T-cell (primary cell): ENCODE measurements at regions not wholly inside any gene's neighbourhood (a gene's known extent, or its start where the extent isn't known, plus 50 kb on each side); places are given as distances from the start of the nearest gene placed in this dataset.

Source experiments
- ATAC-seq, 4 experiments: fragments of 200-7000 bp in 3 of 4; fragments of 150-1000 bp in 1 of 4; cut with Tn5 transposase; replicated peaks in 1 of 4; 1 replicate in 3 of 4; 2 replicates in 1 of 4; pipeline ENCODE4 v1.10.0; 2021; ENCODE audit warnings: moderate library complexity in 3 of 4, mild to moderate bottlenecking in 2 of 4, moderate number of reproducible peaks in 1 of 4
- CTCF ChIA-PET, 2 donors: fragments of 300-600 bp; sonication (Branson Sonifier 250); formaldehyde crosslinking; loops; one replicate each; lab custom pipeline; 2022; ENCODE audit warnings: antibody characterized with exemption in 2 of 2; lab: Charles Lee
- POLR2A ChIA-PET, 2 donors: fragments of 300-600 bp; sonication (Branson Sonifier 250); formaldehyde crosslinking; loops; one replicate each; lab custom pipeline; 2022; ENCODE audit warnings: antibody characterized with exemption in 2 of 2; lab: Charles Lee
- DNase-seq, 35 experiments: peaks; one replicate each; pipeline versions ENCODE4 v3.0.0 to v3.0.0-alpha.2; 2013 to 2023
- H3K27ac ChIP-seq: one replicate; pipeline ENCODE4 v1.5.1; 2013; ENCODE audit warnings: low read length
- H3K27me3 ChIP-seq, 2 experiments: replicated peaks in 1 of 2; 1 replicate in 1 of 2; 2 replicates in 1 of 2; pipeline versions ENCODE4 v1.6.1 to v1.7.0; 2013; ENCODE audit warnings: low read length in 1 of 2, mixed read lengths in 1 of 2; ENCODE audit not compliant: control insufficient read depth in 2 of 2, insufficient read depth in 2 of 2; ENCODE audit errors: extremely low read depth in 1 of 2
- H3K36me3 ChIP-seq, 2 donors: 1 replicate in 1 of 2; 2 replicates in 1 of 2; pipeline versions ENCODE4 v1.6.1 to v1.7.0; 2013; ENCODE audit warnings: low read length in 1 of 2; ENCODE audit not compliant: control insufficient read depth in 2 of 2, insufficient read depth in 1 of 2; ENCODE audit errors: extremely low read depth in 1 of 2
- H3K4me1 ChIP-seq, 2 experiments: 1 replicate in 1 of 2; 2 replicates in 1 of 2; pipeline versions ENCODE4 v1.6.1 to v1.7.0; 2013; ENCODE audit warnings: low read length in 2 of 2, mixed read lengths in 1 of 2; ENCODE audit not compliant: insufficient read depth in 2 of 2, control insufficient read depth in 1 of 2; ENCODE audit errors: extremely low read depth in 1 of 2
- H3K4me3 ChIP-seq, 2 donors: 1 replicate in 1 of 2; 2 replicates in 1 of 2; pipeline versions ENCODE4 v1.5.1 to v1.7.0; 2013; ENCODE audit warnings: mild to moderate bottlenecking in 2 of 2, low read length in 1 of 2, moderate library complexity in 1 of 2; ENCODE audit not compliant: control insufficient read depth in 1 of 2; ENCODE audit errors: extremely low read depth in 1 of 2
- H3K9me3 ChIP-seq: 2 replicates; pipeline ENCODE4 v1.7.0; 2013
- H3K27ac Mint-ChIP-seq, 2 donors: one replicate each; pipeline ENCODE4 v1.8.0; 2020 to 2021; ENCODE audit warnings: mild to moderate bottlenecking in 2 of 2, mixed read lengths in 2 of 2
- H3K27me3 Mint-ChIP-seq, 2 donors: one replicate each; pipeline ENCODE4 v1.8.0; 2021 to 2022; ENCODE audit warnings: mixed read lengths in 2 of 2
- H3K36me3 Mint-ChIP-seq: one replicate; pipeline ENCODE4 v1.8.0; 2021; ENCODE audit warnings: mixed read lengths
- H3K4me1 Mint-ChIP-seq, 3 donors: one replicate each; pipeline ENCODE4 v1.8.0; 2020 to 2022; ENCODE audit warnings: mixed read lengths in 3 of 3, mild to moderate bottlenecking in 1 of 3
- H3K4me3 Mint-ChIP-seq, 3 donors: one replicate each; pipeline ENCODE4 v1.8.0; 2020 to 2022; ENCODE audit warnings: mild to moderate bottlenecking in 3 of 3, mixed read lengths in 3 of 3, moderate library complexity in 3 of 3
- H3K9me3 Mint-ChIP-seq, 3 donors: one replicate each; pipeline ENCODE4 v1.8.0; 2020 to 2022; ENCODE audit warnings: mixed read lengths in 3 of 3
- WGBS: methylation state at CpG from one replicate; pipeline ENCODE4 v1.1.5; 2013; ENCODE audit warnings: missing lambda C conversion rate; ENCODE audit not compliant: insufficient coverage; 5-methylcytosine and 5-hydroxymethylcytosine counted together

DNA sequence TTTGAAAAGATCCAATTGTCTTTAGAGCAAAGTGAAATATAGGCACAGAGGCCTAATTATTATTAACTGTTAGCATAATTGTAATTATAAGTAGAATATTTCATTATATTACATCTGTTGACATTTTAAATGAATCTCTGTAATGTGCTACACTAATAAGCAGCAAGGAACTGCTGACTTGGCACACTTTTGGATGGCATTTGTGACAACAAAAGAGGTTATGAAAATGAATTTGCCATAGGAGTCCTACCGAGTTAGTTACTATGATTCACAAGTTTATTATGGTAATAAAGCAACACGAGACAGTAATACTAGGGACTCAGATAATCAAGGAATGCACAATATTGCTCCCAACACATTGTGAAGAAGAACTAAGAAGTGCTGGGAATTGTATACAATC, 213.8 kb upstream of the PCDH9 start:
- ATAC-seq (no peak), DNase-seq (no peak)
- Histone ChIP-seq H3K9me3 (no peaks in the 10 kb centered on the region), H3K27me3 (no peaks in the 10 kb centered on the region), H3K27ac (no peak overlapping the region), H3K4me1 (no peaks in the 10 kb centered on the region), H3K36me3 (no peaks in the 10 kb centered on the region), H3K4me3 (no peak overlapping the region)
- ChIA-PET POLR2A (no interaction called here), CTCF (no interaction called here)
- peaks cover 0 to 9% (median 3%) of the 10 kb centered on the region in 3 donors for H3K9me3 Mint-ChIP-seq
- H3K36me3 Mint-ChIP-seq = no peaks in the 10 kb centered on the region
- H3K27me3 Mint-ChIP-seq = no peaks in the 10 kb centered on the region
- WGBS = no CpG with 5 or more reads among the region's 2 CpGs
- H3K4me1 Mint-ChIP-seq = no peaks in the 10 kb centered on the region
- no peak overlapping the region for H3K4me3 Mint-ChIP-seq
- no peak overlapping the region for H3K27ac Mint-ChIP-seq

DNA sequence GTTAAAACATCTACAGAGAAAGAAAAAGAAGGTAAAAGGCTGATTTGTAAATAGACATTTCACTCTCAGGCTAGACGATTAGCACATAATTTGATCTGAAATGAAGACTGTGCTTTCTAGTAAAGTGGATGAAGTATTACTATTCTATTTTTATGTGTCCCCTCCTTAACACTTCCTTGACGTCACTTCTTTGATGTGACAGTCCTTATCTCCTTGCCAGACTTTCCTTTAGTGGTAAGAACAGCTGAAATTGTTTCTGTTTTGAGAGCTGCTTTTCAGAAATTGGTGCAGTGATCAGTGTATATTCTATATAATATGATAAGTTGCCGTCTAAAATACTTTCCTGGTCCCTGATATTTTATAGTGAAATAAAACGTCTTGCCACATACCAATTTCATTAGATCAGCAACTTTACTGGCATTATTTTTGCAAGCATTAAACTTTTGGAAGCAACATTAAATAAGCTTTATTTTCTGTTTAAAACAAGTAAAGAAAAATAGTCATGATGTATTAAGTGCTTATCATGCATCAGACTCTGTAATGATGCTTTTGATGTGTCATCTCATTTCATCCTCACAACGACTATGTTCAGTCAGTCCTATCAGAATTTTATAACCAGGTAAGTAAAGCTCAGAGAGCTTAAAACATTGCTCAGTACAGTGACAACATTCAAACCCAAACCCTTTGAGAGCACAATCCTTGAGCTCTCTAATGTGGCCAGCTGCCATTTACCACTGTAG, 210.3 kb upstream of the PCDH9 start:
- Histone ChIP-seq H3K27me3 (no peaks in the 10 kb centered on the region), H3K4me1 (no peaks in the 10 kb centered on the region), H3K9me3 (no peaks in the 10 kb centered on the region), H3K27ac (no peak overlapping the region), H3K4me3 (no peak overlapping the region), H3K36me3 (no peaks in the 10 kb centered on the region)
- DNase-seq (no peak), ATAC-seq (no peak)
- H3K9me3 Mint-ChIP-seq = peaks cover 0 to 9% (median 5%) of the 10 kb centered on the region in 3 donors
- H3K36me3 Mint-ChIP-seq = no peaks in the 10 kb centered on the region
- H3K27me3 Mint-ChIP-seq = no peaks in the 10 kb centered on the region
- no peaks in the 10 kb centered on the region for H3K4me1 Mint-ChIP-seq
- H3K27ac Mint-ChIP-seq = no peak overlapping the region
- ChIA-PET POLR2A (no interaction called here), CTCF (no interaction called here)
- no CpG with 5 or more reads among the region's 5 CpGs for WGBS
- no peak overlapping the region for H3K4me3 Mint-ChIP-seq

DNA sequence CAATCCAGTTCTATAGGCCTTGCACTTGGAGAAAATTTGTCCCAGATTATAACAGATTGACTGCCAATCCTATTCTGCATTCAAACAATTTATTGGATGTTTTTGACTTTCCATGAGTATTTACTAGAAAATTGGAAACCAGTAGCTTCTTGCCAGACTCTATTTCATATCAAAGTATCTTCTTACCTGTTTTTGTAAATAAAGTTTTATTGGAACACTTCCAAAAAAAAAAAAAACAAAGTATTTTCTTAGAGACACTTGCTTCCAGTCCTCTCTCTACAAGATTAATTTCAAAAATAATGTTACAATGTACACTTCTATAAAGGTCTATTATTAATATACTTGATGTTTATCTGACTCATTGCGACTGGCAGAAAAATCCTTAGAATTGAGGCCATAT, 209.2 kb upstream of the PCDH9 start:
- Histone ChIP-seq H3K27ac (no peak overlapping the region), H3K4me3 (no peak overlapping the region), H3K9me3 (no peaks in the 10 kb centered on the region), H3K27me3 (no peaks in the 10 kb centered on the region), H3K4me1 (no peaks in the 10 kb centered on the region), H3K36me3 (no peaks in the 10 kb centered on the region)
- Mint-ChIP-seq H3K36me3 (no peaks in the 10 kb centered on the region), H3K27ac (no peak overlapping the region), H3K27me3 (no peaks in the 10 kb centered on the region), H3K9me3 (peaks cover 0 to 9% (median 5%) of the 10 kb centered on the region in 3 donors), H3K4me1 (no peaks in the 10 kb centered on the region), H3K4me3 (no peak overlapping the region)
- ChIA-PET POLR2A (no interaction called here), CTCF (no interaction called here)
- DNase-seq (no peak), ATAC-seq (no peak)
- WGBS = no CpG with 5 or more reads among the region's 1 CpG

DNA sequence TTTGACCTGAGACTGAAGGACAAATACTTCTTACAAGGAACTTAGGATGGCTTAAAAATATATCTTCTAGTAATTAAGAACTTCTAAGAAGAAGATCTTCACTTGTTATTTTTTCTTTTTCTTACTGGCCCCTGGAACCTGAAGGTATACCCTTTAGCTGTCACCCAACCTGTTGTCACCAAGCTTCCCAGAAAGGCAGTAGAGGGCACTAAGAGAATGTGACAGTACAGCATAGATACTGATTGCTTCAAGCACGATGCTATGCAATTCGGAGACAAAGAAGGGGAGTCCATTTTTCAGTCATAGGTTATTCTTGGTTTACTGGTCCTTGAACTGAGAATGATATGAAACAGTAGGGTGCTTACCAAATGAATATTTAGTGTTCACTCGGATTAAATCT, 208.3 kb upstream of the PCDH9 start:
- H3K36me3 Mint-ChIP-seq = no peaks in the 10 kb centered on the region
- no peaks in the 10 kb centered on the region for H3K4me1 ChIP-seq
- 23% methylated on average over 2 of the region's 3 CpGs for WGBS
- ChIA-PET POLR2A (no interaction called here), CTCF (no interaction called here)
- H3K27ac ChIP-seq = no peak overlapping the region
- H3K4me1 Mint-ChIP-seq = no peaks in the 10 kb centered on the region
- peaks cover 0 to 6% (median 5%) of the 10 kb centered on the region in 3 donors for H3K9me3 Mint-ChIP-seq
- ATAC-seq (no peak), DNase-seq (no peak)
- H3K4me3 ChIP-seq = no peak overlapping the region
- H3K27me3 Mint-ChIP-seq = no peaks in the 10 kb centered on the region
- no peaks in the 10 kb centered on the region for H3K36me3 ChIP-seq
- no peak overlapping the region for H3K27ac Mint-ChIP-seq
- H3K4me3 Mint-ChIP-seq = no peak overlapping the region
- H3K27me3 ChIP-seq = no peaks in the 10 kb centered on the region
- no peaks in the 10 kb centered on the region for H3K9me3 ChIP-seq

DNA sequence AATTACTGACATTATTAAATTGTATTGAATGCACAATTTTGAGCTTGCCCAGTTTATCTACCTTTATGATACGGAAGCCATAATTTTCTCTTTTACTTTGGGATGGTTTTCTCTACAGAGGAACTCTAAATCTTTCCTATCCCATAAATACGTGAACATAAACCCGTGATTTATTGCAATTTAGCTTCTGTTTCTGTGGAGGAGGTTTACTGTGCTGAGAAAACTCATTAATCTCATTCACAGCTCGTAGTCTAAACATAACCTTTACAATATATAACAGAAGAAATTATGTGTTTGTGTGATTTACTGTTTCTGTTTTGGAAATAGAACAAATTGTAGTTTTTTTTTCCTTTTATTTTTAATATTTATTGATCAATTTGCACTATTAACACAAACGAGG, 207.1 kb upstream of the PCDH9 start:
- Mint-ChIP-seq H3K36me3 (no peaks in the 10 kb centered on the region), H3K4me1 (no peaks in the 10 kb centered on the region), H3K4me3 (no peak overlapping the region), H3K27me3 (no peaks in the 10 kb centered on the region), H3K27ac (no peak overlapping the region), H3K9me3 (peaks cover 0 to 5% (median 3%) of the 10 kb centered on the region in 3 donors)
- DNase-seq (no peak), ATAC-seq (no peak)
- Histone ChIP-seq H3K4me3 (no peak overlapping the region), H3K27me3 (no peaks in the 10 kb centered on the region), H3K36me3 (no peaks in the 10 kb centered on the region), H3K9me3 (no peaks in the 10 kb centered on the region), H3K4me1 (no peaks in the 10 kb centered on the region), H3K27ac (no peak overlapping the region)
- no CpG with 5 or more reads among the region's 5 CpGs for WGBS
- ChIA-PET POLR2A (no interaction called here), CTCF (no interaction called here)

DNA sequence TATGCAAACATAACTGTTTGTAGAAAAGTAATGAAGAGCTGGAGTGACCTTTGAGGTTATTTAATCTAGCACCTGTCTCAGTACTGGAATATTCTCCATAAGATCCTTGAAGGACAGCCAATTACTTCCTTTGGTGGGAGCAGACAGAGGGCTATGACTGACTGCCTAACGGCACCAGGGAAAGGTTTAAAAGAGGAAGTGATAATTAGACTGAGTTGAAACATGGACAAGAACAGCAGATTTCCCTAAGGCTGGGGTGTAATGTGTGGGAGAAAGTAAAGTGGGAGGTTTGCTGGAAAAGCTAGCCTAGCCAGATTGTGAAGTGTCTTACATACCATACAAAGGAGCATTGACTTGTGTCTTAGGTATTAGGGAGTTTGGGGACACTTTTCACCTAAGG, 191.3 kb upstream of the PCDH9 start:
- WGBS = 43% methylated on average over 1 of the region's 1 CpG
- Histone ChIP-seq H3K36me3 (no peaks in the 10 kb centered on the region), H3K9me3 (no peaks in the 10 kb centered on the region), H3K4me1 (no peaks in the 10 kb centered on the region), H3K27me3 (no peaks in the 10 kb centered on the region), H3K4me3 (no peak overlapping the region), H3K27ac (no peak overlapping the region)
- H3K4me3 Mint-ChIP-seq = no peak overlapping the region
- peaks cover 0 to 11% (median 0%) of the 10 kb centered on the region in 3 donors for H3K9me3 Mint-ChIP-seq
- no peaks in the 10 kb centered on the region for H3K4me1 Mint-ChIP-seq
- H3K27me3 Mint-ChIP-seq = no peaks in the 10 kb centered on the region
- CTCF ChIA-PET = no interaction called here
- no peaks in the 10 kb centered on the region for H3K36me3 Mint-ChIP-seq
- POLR2A ChIA-PET = no interaction called here
- DNase-seq (no peak), ATAC-seq (no peak)
- H3K27ac Mint-ChIP-seq = no peak overlapping the region
